KMS-11 (cell line): ENCODE measurements at regions not wholly inside any gene's neighbourhood (a gene's known extent, or its start where the extent isn't known, plus 50 kb on each side); places are given as distances from the start of the nearest gene placed in this dataset.

Experiments used
- H2AFZ ChIP-seq: fragments of 200-600 bp; sonication (generic); 2 replicates; pipeline ENCODE4 v1.6.1; 2016; ENCODE audit warnings: antibody characterized with exemption, mixed run types, low read depth
- H3K27ac ChIP-seq: fragments of 200-600 bp; sonication (generic); 2 replicates; pipeline ENCODE4 v1.6.1; 2016; ENCODE audit warnings: mild to moderate bottlenecking, mixed run types
- H3K27me3 ChIP-seq: fragments of 200-600 bp; sonication (generic); 2 replicates; pipeline ENCODE4 v1.6.1; 2017; ENCODE audit warnings: mild to moderate bottlenecking, low read depth, mixed run types, moderate library complexity; ENCODE audit not compliant: insufficient read depth
- H3K36me3 ChIP-seq: fragments of 200-600 bp; sonication (generic); 2 replicates; pipeline ENCODE4 v1.6.1; 2017; ENCODE audit warnings: mild to moderate bottlenecking, mixed run types; ENCODE audit not compliant: insufficient read depth
- H3K4me1 ChIP-seq: fragments of 200-600 bp; sonication (generic); 2 replicates; pipeline ENCODE4 v1.6.1; 2016; ENCODE audit warnings: mild to moderate bottlenecking, low read depth, mixed run types; ENCODE audit not compliant: poor library complexity, severe bottlenecking
- H3K4me2 ChIP-seq: fragments of 200-600 bp; sonication (generic); 2 replicates; pipeline ENCODE4 v1.7.0; 2016; ENCODE audit warnings: mild to moderate bottlenecking, mixed run types
- H3K4me3 ChIP-seq: fragments of 200-600 bp; sonication (generic); IDR thresholded peaks from 2 replicates; pipeline ENCODE4 v1.6.1; 2017; ENCODE audit warnings: low read depth, low read length, mixed read lengths; ENCODE audit not compliant: insufficient read depth
- H3K79me2 ChIP-seq: fragments of 200-600 bp; sonication (generic); 2 replicates; pipeline ENCODE4 v1.6.1; 2016; ENCODE audit warnings: low read depth, mixed run types; ENCODE audit not compliant: insufficient read depth
- H3K9ac ChIP-seq: fragments of 200-600 bp; sonication (generic); 2 replicates; pipeline ENCODE4 v1.6.1; 2016; ENCODE audit warnings: mild to moderate bottlenecking, mixed run types
- H4K20me1 ChIP-seq: fragments of 200-600 bp; sonication (generic); 2 replicates; pipeline ENCODE4 v1.6.1; 2016; ENCODE audit warnings: mild to moderate bottlenecking, mixed run types; ENCODE audit not compliant: insufficient read depth
- TF ChIP-seq, protein P1 (sequence below): fragments of 200-600 bp; sonication (generic); conservative IDR thresholded peaks from 2 replicates; pipeline ENCODE4 v1.6.1; 2017; ENCODE audit warnings: low read depth, mild to moderate bottlenecking, antibody characterized with exemption, low read length, moderate library complexity, mixed read lengths

DNA sequence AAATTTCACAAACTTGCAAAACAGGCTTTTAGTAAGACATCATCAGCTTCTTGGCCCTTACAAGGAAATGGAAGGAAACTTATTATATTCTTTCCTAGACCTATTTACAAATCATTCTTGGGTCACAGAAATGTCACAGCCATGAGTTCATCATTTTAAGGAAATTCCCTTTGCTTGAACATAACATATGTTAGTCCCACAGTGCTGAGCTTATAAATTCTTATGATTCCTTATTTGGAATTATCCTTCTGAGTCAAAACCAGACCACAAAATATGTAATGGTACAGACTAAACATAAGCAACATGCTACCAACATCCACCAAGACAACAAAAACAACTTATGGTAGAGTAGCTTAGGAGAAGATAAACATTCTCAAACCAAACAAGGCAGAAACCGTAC, 236.9 kb upstream of the CTSO start:
- Histone ChIP-seq H3K36me3 (no peaks in the 10 kb centered on the region), H3K4me1 (peaks cover 3% of the 10 kb centered on the region), H3K27me3 (no peaks in the 10 kb centered on the region), H3K4me3 (no peak overlapping the region), H3K79me2 (no peaks in the 10 kb centered on the region), H3K27ac (no peak overlapping the region), H3K4me2 (no peak overlapping the region), H2AFZ (no peak overlapping the region), H3K9ac (no peak overlapping the region), H4K20me1 (no peaks in the 10 kb centered on the region)
- TF ChIP-seq, protein P1, sequence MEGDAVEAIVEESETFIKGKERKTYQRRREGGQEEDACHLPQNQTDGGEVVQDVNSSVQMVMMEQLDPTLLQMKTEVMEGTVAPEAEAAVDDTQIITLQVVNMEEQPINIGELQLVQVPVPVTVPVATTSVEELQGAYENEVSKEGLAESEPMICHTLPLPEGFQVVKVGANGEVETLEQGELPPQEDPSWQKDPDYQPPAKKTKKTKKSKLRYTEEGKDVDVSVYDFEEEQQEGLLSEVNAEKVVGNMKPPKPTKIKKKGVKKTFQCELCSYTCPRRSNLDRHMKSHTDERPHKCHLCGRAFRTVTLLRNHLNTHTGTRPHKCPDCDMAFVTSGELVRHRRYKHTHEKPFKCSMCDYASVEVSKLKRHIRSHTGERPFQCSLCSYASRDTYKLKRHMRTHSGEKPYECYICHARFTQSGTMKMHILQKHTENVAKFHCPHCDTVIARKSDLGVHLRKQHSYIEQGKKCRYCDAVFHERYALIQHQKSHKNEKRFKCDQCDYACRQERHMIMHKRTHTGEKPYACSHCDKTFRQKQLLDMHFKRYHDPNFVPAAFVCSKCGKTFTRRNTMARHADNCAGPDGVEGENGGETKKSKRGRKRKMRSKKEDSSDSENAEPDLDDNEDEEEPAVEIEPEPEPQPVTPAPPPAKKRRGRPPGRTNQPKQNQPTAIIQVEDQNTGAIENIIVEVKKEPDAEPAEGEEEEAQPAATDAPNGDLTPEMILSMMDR, result no peak

DNA sequence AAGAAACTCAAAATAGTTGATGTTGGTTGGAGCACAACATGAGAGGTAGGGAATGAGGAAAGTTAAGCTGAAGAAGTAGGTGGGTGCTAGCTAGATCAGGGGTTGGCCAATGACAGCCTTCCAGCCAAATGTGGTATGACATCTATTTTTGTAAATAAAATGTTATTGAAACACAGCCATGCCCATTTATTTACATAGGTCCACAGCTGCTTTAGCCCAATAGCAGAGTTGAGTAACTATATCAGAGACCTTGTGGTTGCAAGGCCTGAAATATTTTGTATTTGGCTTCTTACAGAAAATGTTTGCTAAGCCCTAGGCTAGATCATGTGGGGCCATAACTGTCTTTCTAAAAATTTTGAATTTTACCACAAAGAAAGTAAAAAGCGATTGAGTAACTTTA, 234.9 kb upstream of the CTSO start:
- H3K4me2 ChIP-seq, result no peak overlapping the region
- TF ChIP-seq, protein P1, result no peak
- H2AFZ ChIP-seq, result no peak overlapping the region

DNA sequence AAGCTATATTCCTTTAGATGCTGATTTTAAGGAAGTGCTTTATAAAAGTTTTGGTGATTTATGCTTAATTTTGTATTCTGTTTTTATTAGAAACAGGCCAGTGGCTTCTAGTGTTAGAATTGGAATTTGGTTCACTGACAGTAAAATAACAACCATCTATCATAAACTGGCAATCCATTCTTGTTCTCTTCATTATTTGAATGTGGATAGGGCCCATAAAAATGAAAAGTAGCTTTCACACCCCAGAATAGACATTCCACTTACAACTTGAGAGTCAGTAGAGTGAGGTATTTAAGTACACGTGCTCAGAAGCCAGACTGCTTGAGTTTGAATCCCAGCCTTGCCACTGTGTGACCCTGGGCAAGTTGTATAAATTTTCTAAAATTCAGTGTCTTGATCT, 232.4 kb upstream of the CTSO start:
- H4K20me1 ChIP-seq, result no peaks in the 10 kb centered on the region
- no peak overlapping the region for H3K27ac ChIP-seq
- TF ChIP-seq, protein P1, result no peak
- H3K4me1 ChIP-seq, result no peaks in the 10 kb centered on the region
- no peak overlapping the region for H3K4me2 ChIP-seq
- H3K79me2 ChIP-seq, result no peaks in the 10 kb centered on the region
- H3K4me3 ChIP-seq, result no peak overlapping the region
- no peaks in the 10 kb centered on the region for H3K36me3 ChIP-seq
- no peak overlapping the region for H2AFZ ChIP-seq
- no peaks in the 10 kb centered on the region for H3K27me3 ChIP-seq
- no peak overlapping the region for H3K9ac ChIP-seq

More for the DNA sequence above, 234.9 kb upstream of the CTSO start:
- Histone ChIP-seq H3K36me3 (no peaks in the 10 kb centered on the region), H3K27me3 (no peaks in the 10 kb centered on the region), H3K4me3 (no peak overlapping the region), H3K79me2 (no peaks in the 10 kb centered on the region), H3K4me1 (peaks cover under 1% of the 10 kb centered on the region), H4K20me1 (no peaks in the 10 kb centered on the region), H3K27ac (no peak overlapping the region), H3K9ac (no peak overlapping the region)

DNA sequence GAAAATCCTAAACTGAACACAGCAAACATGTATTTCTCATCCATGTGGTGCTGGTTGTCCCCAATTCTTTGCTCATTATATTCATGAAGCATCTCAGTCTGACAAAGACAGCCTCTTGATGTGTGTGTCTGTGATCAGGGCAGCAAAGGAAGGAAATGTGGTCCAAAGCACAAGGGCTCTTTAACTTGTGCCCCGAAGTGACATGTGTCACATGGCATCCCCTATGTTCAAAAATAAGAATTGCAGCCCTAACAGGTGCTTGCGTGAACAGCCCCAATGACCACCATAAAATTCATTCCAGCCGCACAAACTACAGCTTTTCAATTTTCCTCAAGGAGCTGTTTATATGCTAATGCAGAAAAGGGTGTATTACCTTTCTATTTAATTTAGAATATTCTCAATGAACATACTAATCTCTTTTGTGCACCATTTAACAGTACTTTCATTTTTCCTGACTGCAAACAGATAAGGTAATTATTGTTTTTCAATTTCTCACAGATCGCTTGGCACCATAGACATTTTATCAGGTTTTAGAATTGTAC, 231.9 kb upstream of the CTSO start:
- Histone ChIP-seq H3K9ac (no peak overlapping the region), H2AFZ (no peak overlapping the region), H3K79me2 (no peaks in the 10 kb centered on the region), H3K4me2 (no peak overlapping the region), H3K27ac (no peak overlapping the region), H3K4me3 (no peak overlapping the region), H3K27me3 (no peaks in the 10 kb centered on the region), H3K36me3 (no peaks in the 10 kb centered on the region), H4K20me1 (no peaks in the 10 kb centered on the region), H3K4me1 (no peaks in the 10 kb centered on the region)
- TF ChIP-seq, protein P1, result no peak

DNA sequence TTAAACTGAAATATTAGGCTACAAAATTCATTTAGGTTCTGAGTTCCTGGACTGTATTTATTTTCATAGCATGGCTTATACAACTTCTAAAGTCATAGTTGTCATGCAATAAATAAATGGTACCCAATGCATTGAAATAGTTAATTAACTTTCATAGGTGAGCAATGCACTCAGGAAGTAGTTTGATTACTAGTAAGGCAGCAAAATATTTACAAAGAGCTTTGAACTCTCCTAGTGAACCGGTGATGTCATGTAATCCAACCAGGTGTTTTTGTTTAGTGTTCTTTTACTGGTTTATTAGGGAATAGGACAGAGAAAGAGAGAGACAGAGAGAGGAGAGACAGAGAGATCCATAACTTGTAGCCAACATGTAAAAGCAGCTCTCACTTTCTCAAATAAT, 228.6 kb upstream of the CTSO start:
- Histone ChIP-seq H3K27ac (no peak overlapping the region), H3K36me3 (no peaks in the 10 kb centered on the region), H4K20me1 (no peaks in the 10 kb centered on the region), H3K9ac (no peak overlapping the region), H3K4me1 (no peaks in the 10 kb centered on the region), H3K4me2 (no peak overlapping the region), H3K79me2 (no peaks in the 10 kb centered on the region), H3K27me3 (no peaks in the 10 kb centered on the region), H3K4me3 (no peak overlapping the region), H2AFZ (no peak overlapping the region)
- TF ChIP-seq, protein P1, result no peak
